ENCODE measurements at regions not wholly inside any gene's neighbourhood (a gene's known extent, or its start where the extent isn't known, plus 50 kb on each side); places are given as distances from the start of the nearest gene placed in this dataset.

- no peak for TF ChIP-seq USF2 (IDR thresholded peaks at IDR 0.05; ENCODE audit: borderline replicate concordance, low read depth, low read length)
- TF ChIP-seq GABPA (IDR thresholded peaks at IDR 0.05; ENCODE audit: low read depth): no peak
- TF ChIP-seq MEF2A (IDR thresholded peaks at IDR 0.05; ENCODE audit: borderline replicate concordance, low read depth): no peak
- no peak for TF ChIP-seq TCF12 (IDR thresholded peaks at IDR 0.05)
- no peak for TF ChIP-seq TEAD4 (IDR thresholded peaks at IDR 0.05; ENCODE audit: borderline replicate concordance, insufficient read depth)
- no peak for TF ChIP-seq GATA2 (CRISPR knock-in tag; IDR thresholded peaks at IDR 0.05)
- TF ChIP-seq RXRA (IDR thresholded peaks at IDR 0.05; ENCODE audit: borderline replicate concordance, low read depth): no peak
- TF ChIP-seq SIN3A (IDR thresholded peaks at IDR 0.05; ENCODE audit: borderline replicate concordance, low read depth, low read length): no peak
- TF ChIP-seq YY1 (IDR thresholded peaks at IDR 0.05; ENCODE audit: low read depth): no peak
- TF ChIP-seq FOXM1 (IDR thresholded peaks at IDR 0.05; ENCODE audit: low read depth): no peak
- no peak for TF ChIP-seq RCOR1 (IDR thresholded peaks at IDR 0.05; ENCODE audit: low read length)
- TF ChIP-seq ELF1 (IDR thresholded peaks at IDR 0.05): no peak
- no peak for TF ChIP-seq EZH2phosphoT487 (IDR thresholded peaks at IDR 0.05; ENCODE audit: borderline replicate concordance, low read depth)
- TF ChIP-seq TAF1 (IDR thresholded peaks at IDR 0.05; ENCODE audit: borderline replicate concordance, low read depth, low read length): no peak
Observed at GRCh38 chr13:71374471-71375049, 492.4 kb downstream of the DACH1 start (continued).

DNA sequence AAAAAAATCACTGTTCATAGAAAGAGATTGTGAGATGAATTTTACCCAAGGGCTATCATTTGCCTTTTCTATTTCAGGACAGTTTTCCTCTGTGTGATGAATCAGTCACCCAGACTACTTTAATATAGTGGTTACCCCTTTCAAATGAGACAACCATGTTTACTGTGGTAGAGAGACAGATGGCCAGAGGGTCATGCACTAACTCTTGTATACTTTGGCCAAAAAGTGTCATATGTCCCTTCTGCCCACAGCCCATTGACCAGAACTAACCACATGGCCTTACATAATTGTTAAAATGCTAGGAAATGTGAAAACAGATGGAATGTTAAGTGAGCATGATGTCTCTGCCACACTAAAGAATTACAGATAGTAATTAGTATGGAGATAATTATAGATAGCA is 498.7 kb downstream of the DACH1 start:
- Histone ChIP-seq H3K79me2 (ENCODE audit: insufficient read depth) (no peaks in the 10 kb centered on the region), H4K20me1 (ENCODE audit: insufficient read depth) (no peaks in the 10 kb centered on the region), H3K4me2 (no peak overlapping the region), H3K9ac (no peak overlapping the region), H3F3A (replicated peaks; ENCODE audit: insufficient read depth) (no peaks in the 10 kb centered on the region), H3K27me3 (ENCODE audit: insufficient read depth) (no peaks in the 10 kb centered on the region), H3K36me3 (replicated peaks in 1 of 2; ENCODE audit: control insufficient read depth in 1 of 2, insufficient read depth in 2 of 2, low read length in 1 of 2) (no peaks in the 10 kb centered on the region), H2AFZ (ENCODE audit: low read depth) (no peak overlapping the region), H3K4me3 (ENCODE audit: low read depth in 2 of 2, low read length in 1 of 2) (no peak overlapping the region), H3K9me2 (no peaks in the 10 kb centered on the region), H3K9me3 (no peaks in the 10 kb centered on the region), H3K27ac (ENCODE audit: low read depth in 2 of 2, low read length in 1 of 2) (peak overlapping the region in 1 of 2 experiments; percentile 16; a peak in 1 of 4 replicates), H3K4me1 (ENCODE audit: control insufficient read depth in 1 of 2, insufficient read depth in 2 of 2, low read depth in 1 of 2, low read length in 1 of 2) (no peaks in the 10 kb centered on the region; a peak in 2 of 4 replicates)
- DNase-seq: peak; percentile 7
- ChIA-PET CTCF (no interaction called here), POLR2A (no interaction called here)
- TF ChIP-seq RXRA (IDR thresholded peaks at IDR 0.05; ENCODE audit: borderline replicate concordance, low read depth) (no peak), MEF2A (IDR thresholded peaks at IDR 0.05; ENCODE audit: borderline replicate concordance, low read depth) (no peak), CHD2 (IDR thresholded peaks at IDR 0.05; ENCODE audit: low read length, partially characterized antibody) (no peak), FOXJ3 (CRISPR knock-in tag; IDR thresholded peaks at IDR 0.05) (no peak), POLR2AphosphoS5 (IDR thresholded peaks at IDR 0.05; ENCODE audit: low read depth, low read length) (no peak), FOXM1 (IDR thresholded peaks at IDR 0.05; ENCODE audit: low read depth) (no peak), NFIC (IDR thresholded peaks at IDR 0.05; ENCODE audit: borderline replicate concordance) (no peak), TEAD4 (IDR thresholded peaks at IDR 0.05; ENCODE audit: borderline replicate concordance, insufficient read depth) (no peak), CTCF (IDR thresholded peaks at IDR 0.05) (no peak), RCOR1 (IDR thresholded peaks at IDR 0.05; ENCODE audit: low read length) (no peak), GABPA (IDR thresholded peaks at IDR 0.05; ENCODE audit: low read depth) (no peak), IRF3 (IDR thresholded peaks at IDR 0.05; ENCODE audit: low read depth, low read length) (no peak), ELF1 (IDR thresholded peaks at IDR 0.05) (no peak), SMC3 (IDR thresholded peaks at IDR 0.05; ENCODE audit: low read depth, low read length) (no peak), YY1 (IDR thresholded peaks at IDR 0.05; ENCODE audit: low read depth) (no peak), JUND (IDR thresholded peaks at IDR 0.05) (no peak), GATA2 (CRISPR knock-in tag; IDR thresholded peaks at IDR 0.05) (no peak)
- TF ChIP-seq, protein P1, sequence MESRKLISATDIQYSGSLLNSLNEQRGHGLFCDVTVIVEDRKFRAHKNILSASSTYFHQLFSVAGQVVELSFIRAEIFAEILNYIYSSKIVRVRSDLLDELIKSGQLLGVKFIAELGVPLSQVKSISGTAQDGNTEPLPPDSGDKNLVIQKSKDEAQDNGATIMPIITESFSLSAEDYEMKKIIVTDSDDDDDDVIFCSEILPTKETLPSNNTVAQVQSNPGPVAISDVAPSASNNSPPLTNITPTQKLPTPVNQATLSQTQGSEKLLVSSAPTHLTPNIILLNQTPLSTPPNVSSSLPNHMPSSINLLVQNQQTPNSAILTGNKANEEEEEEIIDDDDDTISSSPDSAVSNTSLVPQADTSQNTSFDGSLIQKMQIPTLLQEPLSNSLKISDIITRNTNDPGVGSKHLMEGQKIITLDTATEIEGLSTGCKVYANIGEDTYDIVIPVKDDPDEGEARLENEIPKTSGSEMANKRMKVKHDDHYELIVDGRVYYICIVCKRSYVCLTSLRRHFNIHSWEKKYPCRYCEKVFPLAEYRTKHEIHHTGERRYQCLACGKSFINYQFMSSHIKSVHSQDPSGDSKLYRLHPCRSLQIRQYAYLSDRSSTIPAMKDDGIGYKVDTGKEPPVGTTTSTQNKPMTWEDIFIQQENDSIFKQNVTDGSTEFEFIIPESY (IDR thresholded peaks at IDR 0.05; ENCODE audit: borderline replicate concordance, low read depth): no peak
- TF ChIP-seq, protein P2, sequence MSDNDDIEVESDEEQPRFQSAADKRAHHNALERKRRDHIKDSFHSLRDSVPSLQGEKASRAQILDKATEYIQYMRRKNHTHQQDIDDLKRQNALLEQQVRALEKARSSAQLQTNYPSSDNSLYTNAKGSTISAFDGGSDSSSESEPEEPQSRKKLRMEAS (IDR thresholded peaks at IDR 0.05; ENCODE audit: low read depth): no peak
